ENCODE measurements at regions not wholly inside any gene's neighbourhood (a gene's known extent, or its start where the extent isn't known, plus 50 kb on each side); places are given as distances from the start of the nearest gene placed in this dataset.

- TF ChIP-seq ZNF8 (CRISPR knock-in tag; IDR thresholded peaks at IDR 0.05), result no peak
- no peak for TF ChIP-seq ZFP30 (CRISPR knock-in tag; IDR thresholded peaks at IDR 0.05)
- no peak for TF ChIP-seq ARNTL (CRISPR knock-in tag; IDR thresholded peaks at IDR 0.05; ENCODE audit: borderline replicate concordance, low read depth)
- TF ChIP-seq ISL1 (CRISPR knock-in tag; IDR thresholded peaks at IDR 0.05), result no peak
Measured at GRCh38 chr5:17989036-17989435, 354.8 kb downstream of the TAF11L14 start.
